ENCODE measurements at regions not wholly inside any gene's neighbourhood (a gene's known extent, or its start where the extent isn't known, plus 50 kb on each side); places are given as distances from the start of the nearest gene placed in this dataset.

GRCh38 chr12:13336216-13336615, 139.7 kb downstream of the EMP1 start (continued):
- TF ChIP-seq MEF2A (IDR thresholded peaks at IDR 0.05; ENCODE audit: borderline replicate concordance, low read depth) = no peak
- TF ChIP-seq SMC3 (IDR thresholded peaks at IDR 0.05; ENCODE audit: low read depth, low read length) = no peak
- TF ChIP-seq FOSL2 (IDR thresholded peaks at IDR 0.05; ENCODE audit: borderline replicate concordance, low read depth) = no peak
- TF ChIP-seq USF2 (IDR thresholded peaks at IDR 0.05; ENCODE audit: borderline replicate concordance, low read depth, low read length) = no peak
- no peak for TF ChIP-seq RFX5 (IDR thresholded peaks at IDR 0.05; ENCODE audit: low read length)

- ChIA-PET CTCF (interaction anchor here (0.7 kb wide), 1 partner anchor 77 kb away, joined by 3 read pairs; no protein-coding TSS in a partner anchor), POLR2A (no interaction called here)
- Histone ChIP-seq H4K20me1 (ENCODE audit: insufficient read depth) (no peaks in the 10 kb centered on the region), H3K9ac (no peak overlapping the region), H3K9me2 (no peaks in the 10 kb centered on the region), H2AFZ (ENCODE audit: low read depth) (no peak overlapping the region), H3K27ac (ENCODE audit: low read depth in 2 of 2, low read length in 1 of 2) (no peak overlapping the region), H3K27me3 (ENCODE audit: insufficient read depth) (no peaks in the 10 kb centered on the region; the same call in 1 of the 2 replicates), H3K4me3 (ENCODE audit: low read depth in 2 of 2, low read length in 1 of 2) (no peak overlapping the region), H3K4me1 (ENCODE audit: control insufficient read depth in 1 of 2, insufficient read depth in 2 of 2, low read depth in 1 of 2, low read length in 1 of 2) (no peaks in the 10 kb centered on the region), H3K9me3 (no peaks in the 10 kb centered on the region), H3K36me3 (replicated peaks in 1 of 2; ENCODE audit: control insufficient read depth in 1 of 2, insufficient read depth in 2 of 2, low read length in 1 of 2) (no peaks in the 10 kb centered on the region), H3F3A (replicated peaks; ENCODE audit: insufficient read depth) (no peaks in the 10 kb centered on the region), H3K4me2 (no peak overlapping the region), H3K79me2 (ENCODE audit: insufficient read depth) (no peaks in the 10 kb centered on the region)
- no peak for TF ChIP-seq POLR2AphosphoS5 (IDR thresholded peaks at IDR 0.05; ENCODE audit: low read depth, low read length)
- TF ChIP-seq RXRA (IDR thresholded peaks at IDR 0.05; ENCODE audit: borderline replicate concordance, low read depth) = no peak
- TF ChIP-seq MEF2A (IDR thresholded peaks at IDR 0.05; ENCODE audit: borderline replicate concordance, low read depth) = no peak
- WGBS (ENCODE audit: low lambda C conversion rate) = 60% methylated on average over 3 of the region's 3 CpGs
- DNase-seq = no peak
Observed at GRCh38 chr12:13328535-13328934, 132.0 kb downstream of the EMP1 start.

- Histone ChIP-seq H2AFZ (ENCODE audit: low read depth) (no peak overlapping the region), H3K4me3 (ENCODE audit: low read depth in 2 of 2, low read length in 1 of 2) (no peak overlapping the region), H3K27me3 (ENCODE audit: insufficient read depth) (no peaks in the 10 kb centered on the region; the same call in 1 of the 2 replicates), H3K9me2 (no peaks in the 10 kb centered on the region), H3K79me2 (ENCODE audit: insufficient read depth) (no peaks in the 10 kb centered on the region), H3K9ac (no peak overlapping the region), H3F3A (replicated peaks; ENCODE audit: insufficient read depth) (no peaks in the 10 kb centered on the region), H3K36me3 (replicated peaks in 1 of 2; ENCODE audit: control insufficient read depth in 1 of 2, insufficient read depth in 2 of 2, low read length in 1 of 2) (no peaks in the 10 kb centered on the region), H4K20me1 (ENCODE audit: insufficient read depth) (no peaks in the 10 kb centered on the region), H3K4me1 (ENCODE audit: control insufficient read depth in 1 of 2, insufficient read depth in 2 of 2, low read depth in 1 of 2, low read length in 1 of 2) (no peaks in the 10 kb centered on the region), H3K9me3 (no peaks in the 10 kb centered on the region), H3K27ac (ENCODE audit: low read depth in 2 of 2, low read length in 1 of 2) (no peak overlapping the region), H3K4me2 (no peak overlapping the region)
- DNase-seq = no peak
- 9% methylated on average over 4 of the region's 4 CpGs for WGBS (ENCODE audit: low lambda C conversion rate)
- ChIA-PET CTCF (interaction anchor here (1.0 kb wide), 1 partner anchor 18 kb away, joined by 3 read pairs; no protein-coding TSS in a partner anchor), POLR2A (no interaction called here)
- TF ChIP-seq RFX5 (IDR thresholded peaks at IDR 0.05; ENCODE audit: low read length) = no peak
- TF ChIP-seq IRF3 (IDR thresholded peaks at IDR 0.05; ENCODE audit: low read depth, low read length) = no peak
- no peak for TF ChIP-seq ZBTB33 (IDR thresholded peaks at IDR 0.05; ENCODE audit: borderline replicate concordance, low read depth)
- TF ChIP-seq MAX (IDR thresholded peaks at IDR 0.05; ENCODE audit: low read depth) = no peak
- no peak for TF ChIP-seq SMC3 (IDR thresholded peaks at IDR 0.05; ENCODE audit: low read depth, low read length)
- TF ChIP-seq EZH2phosphoT487 (IDR thresholded peaks at IDR 0.05; ENCODE audit: borderline replicate concordance, low read depth) = no peak
- no peak for TF ChIP-seq CHD2 (IDR thresholded peaks at IDR 0.05; ENCODE audit: low read length, partially characterized antibody)
- no peak for TF ChIP-seq FOSL2 (IDR thresholded peaks at IDR 0.05; ENCODE audit: borderline replicate concordance, low read depth)
- TF ChIP-seq MXI1 (IDR thresholded peaks at IDR 0.05; ENCODE audit: low read depth, low read length) = no peak
- no peak for TF ChIP-seq GABPA (IDR thresholded peaks at IDR 0.05; ENCODE audit: low read depth)
- no peak for TF ChIP-seq NRF1 (IDR thresholded peaks at IDR 0.05; ENCODE audit: low read depth, low read length)
- no peak for TF ChIP-seq CTCF (IDR thresholded peaks at IDR 0.05)
- no peak for TF ChIP-seq MEF2A (IDR thresholded peaks at IDR 0.05; ENCODE audit: borderline replicate concordance, low read depth)
Observed at GRCh38 chr12:13326076-13326475, 129.6 kb downstream of the EMP1 start.

Data from SK-N-SH (cell line).